ENCODE measurements at regions not wholly inside any gene's neighbourhood (a gene's known extent, or its start where the extent isn't known, plus 50 kb on each side); places are given as distances from the start of the nearest gene placed in this dataset.

DNA sequence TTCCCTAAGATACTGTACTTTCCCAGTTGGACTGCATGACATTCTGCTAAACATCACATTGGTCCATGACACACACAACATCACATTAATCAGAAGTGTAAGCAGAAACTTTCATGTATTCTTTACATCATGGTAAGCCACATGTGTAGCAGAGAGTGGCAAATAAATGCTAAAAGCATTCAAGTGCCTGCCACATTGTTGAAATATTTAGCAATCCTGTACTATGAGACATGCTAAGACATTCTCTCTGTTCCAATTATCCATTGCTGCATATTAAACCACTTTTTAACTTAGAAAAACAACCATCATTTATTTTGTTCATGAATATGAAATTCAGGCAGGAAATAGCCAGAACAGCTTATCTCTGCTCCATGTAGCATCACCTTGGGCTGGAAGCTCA is 207.7 kb upstream of the GJE1 start:
- TF ChIP-seq, protein P1, sequence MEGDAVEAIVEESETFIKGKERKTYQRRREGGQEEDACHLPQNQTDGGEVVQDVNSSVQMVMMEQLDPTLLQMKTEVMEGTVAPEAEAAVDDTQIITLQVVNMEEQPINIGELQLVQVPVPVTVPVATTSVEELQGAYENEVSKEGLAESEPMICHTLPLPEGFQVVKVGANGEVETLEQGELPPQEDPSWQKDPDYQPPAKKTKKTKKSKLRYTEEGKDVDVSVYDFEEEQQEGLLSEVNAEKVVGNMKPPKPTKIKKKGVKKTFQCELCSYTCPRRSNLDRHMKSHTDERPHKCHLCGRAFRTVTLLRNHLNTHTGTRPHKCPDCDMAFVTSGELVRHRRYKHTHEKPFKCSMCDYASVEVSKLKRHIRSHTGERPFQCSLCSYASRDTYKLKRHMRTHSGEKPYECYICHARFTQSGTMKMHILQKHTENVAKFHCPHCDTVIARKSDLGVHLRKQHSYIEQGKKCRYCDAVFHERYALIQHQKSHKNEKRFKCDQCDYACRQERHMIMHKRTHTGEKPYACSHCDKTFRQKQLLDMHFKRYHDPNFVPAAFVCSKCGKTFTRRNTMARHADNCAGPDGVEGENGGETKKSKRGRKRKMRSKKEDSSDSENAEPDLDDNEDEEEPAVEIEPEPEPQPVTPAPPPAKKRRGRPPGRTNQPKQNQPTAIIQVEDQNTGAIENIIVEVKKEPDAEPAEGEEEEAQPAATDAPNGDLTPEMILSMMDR (IDR thresholded peaks at IDR 0.05) = no peak
- TF ChIP-seq POLR2A (IDR thresholded peaks at IDR 0.05) = no peak
